Activated T-helper 1 cell treated with anti-CD3 and anti-CD28 coated beads, Interleukin-2, amount 50 U/mL, for 16 hours (primary cell): ENCODE measurements at regions not wholly inside any gene's neighbourhood (a gene's known extent, or its start where the extent isn't known, plus 50 kb on each side); places are given as distances from the start of the nearest gene placed in this dataset.
"Not testable (repeated sequence)": the region's sequence is repeated elsewhere in the genome, so short reads cannot be mapped to it uniquely, and the experiment has no call there.

Source experiments
- DNase-seq, 2 donors: peaks; one replicate each; pipeline ENCODE4 v3.0.0-alpha.2; 2020; ENCODE audit warnings: low read depth in 1 of 2, low spot score in 1 of 2

DNA sequence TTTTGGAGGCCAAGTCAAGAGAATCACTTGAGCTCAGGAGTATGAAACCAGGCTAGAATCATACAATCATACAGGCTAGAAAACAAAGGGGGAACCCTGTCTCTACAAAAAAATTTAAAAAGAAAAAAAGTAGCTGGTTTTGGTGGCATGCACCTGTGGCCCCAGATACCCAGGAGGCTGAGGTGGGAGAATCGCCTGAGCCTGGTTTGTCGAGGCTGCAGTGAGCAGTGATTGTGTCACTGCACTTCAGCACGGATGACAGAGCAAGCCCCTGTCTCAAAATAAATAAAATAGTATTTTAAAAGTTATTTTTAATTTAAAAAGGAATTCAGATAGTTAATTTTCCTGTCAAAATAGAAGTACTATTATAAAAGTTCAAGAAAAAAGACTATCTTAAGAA is 369.1 kb upstream of the SLITRK5 start:
- DNase-seq = no peak

DNA sequence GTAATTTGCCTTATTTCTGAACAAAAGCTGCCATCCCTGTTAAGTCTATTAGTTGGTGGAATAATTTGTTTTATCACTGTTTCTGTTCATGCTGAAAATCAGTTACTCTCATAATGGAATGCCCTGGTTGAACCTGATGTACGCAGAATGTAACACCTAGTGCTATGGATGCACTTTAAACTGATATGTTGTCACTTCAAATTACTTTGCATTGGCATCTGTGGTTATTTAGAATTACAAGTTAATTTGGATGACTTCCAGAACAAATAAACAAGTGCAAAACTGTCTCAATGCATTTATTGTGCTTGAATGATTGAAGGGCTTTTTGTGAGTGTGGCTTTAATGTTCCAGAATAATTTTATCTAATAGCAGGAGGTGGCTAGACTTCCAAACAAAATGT is 368.2 kb upstream of the SLITRK5 start:
- no peak for DNase-seq

DNA sequence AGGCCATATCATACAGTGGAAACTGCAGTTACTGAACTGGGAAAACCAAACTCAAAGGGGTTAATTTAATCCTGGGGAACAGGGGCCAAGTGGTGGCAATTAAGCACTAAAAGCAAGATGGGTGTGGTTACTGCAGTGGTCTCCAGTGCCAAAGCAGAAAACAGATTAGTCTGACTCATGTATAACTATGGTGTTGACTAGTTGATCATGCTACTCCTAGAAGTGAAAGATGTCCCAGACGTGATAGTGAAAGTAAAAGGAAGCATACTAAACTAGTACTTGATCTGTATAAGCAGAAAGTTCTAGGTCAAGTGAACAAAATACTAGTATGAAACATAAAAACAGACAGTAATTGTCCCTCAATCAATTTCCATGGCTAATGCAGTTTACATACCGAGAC is 360.0 kb upstream of the SLITRK5 start:
- no peak for DNase-seq

DNA sequence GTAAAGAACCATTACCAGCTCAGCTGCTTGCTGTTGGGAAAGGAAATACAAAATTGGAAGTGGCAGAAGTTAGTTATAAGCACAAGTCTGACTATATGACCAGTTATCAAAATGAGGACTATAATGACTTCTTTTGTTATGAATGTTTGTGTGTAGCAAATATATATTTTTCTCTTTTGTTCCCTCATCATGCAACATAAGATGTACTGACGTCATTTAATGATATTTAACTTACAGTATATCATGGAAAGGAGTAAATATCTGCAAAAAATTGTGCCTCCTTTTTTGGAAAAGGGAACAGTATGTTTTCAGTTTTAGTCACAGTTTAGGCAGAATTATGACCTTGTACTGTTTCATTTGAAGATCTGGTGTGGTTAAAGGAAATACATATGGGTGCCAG is 356.3 kb upstream of the SLITRK5 start:
- no peak for DNase-seq

- DNase-seq = no peak
Observed at GRCh38 chr13:87322386-87322785, 348.8 kb upstream of the SLITRK5 start.

- no peak for DNase-seq
Observed at GRCh38 chr13:87324558-87324957, 346.6 kb upstream of the SLITRK5 start.

DNA sequence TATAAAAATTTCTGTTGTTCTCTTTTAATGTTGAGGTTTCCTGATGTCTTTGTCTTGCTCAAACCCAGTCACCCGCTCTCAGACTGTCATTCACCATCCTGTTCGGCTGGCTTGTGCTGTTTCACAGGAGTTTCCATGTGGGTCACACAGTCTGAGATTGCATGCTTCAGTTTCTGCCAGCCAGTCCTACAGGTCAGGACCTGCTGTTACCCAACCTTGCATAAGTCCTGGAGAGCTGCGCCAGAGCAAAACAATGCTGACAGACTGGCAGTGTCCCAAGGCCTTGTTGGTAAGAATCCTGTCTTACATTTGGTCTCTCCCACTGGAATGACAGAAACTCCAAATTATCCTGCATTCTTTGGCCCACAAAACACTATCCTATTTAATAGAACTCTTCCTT is 340.0 kb upstream of the SLITRK5 start:
- no peak for DNase-seq

DNA sequence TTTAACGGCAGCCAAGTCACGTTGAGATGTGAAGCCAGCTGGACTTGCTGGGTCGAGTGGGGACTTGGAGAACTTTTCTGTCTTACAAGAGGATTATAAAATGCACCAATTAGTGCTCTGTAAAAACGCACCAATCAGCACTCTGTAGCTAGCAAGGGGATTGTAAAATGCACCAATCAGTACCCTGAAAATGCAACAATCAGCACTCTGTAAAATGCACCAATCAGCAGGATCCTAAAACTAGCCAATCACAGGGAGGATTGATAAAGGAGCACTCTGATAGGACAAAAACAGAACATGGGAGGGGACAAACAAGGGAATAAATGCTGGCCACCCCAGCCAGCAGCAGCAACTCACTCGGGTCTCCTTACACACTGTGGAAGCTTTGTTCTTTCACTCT is 337.6 kb upstream of the SLITRK5 start:
- DNase-seq = no peak

DNA sequence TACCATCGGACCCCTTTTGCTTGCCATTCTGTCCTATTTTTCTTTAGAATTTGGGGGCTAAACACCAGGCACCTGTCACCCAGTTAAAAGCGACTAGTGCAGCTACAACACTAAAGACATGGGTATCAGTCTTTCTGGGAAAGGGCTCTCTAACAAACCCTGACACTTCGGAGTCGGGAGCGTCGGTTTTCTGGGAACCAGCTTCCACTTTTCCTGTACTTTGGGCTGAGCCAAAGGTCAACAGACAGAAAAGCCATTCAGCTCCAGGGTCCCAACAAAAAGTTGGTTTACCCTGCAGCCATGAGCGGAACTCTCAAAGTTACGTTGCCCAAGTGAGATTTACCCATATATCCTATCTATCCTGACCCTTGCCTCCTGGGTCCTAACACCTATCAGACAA is 337.0 kb upstream of the SLITRK5 start:
- DNase-seq = no peak

- not testable (repeated sequence) for DNase-seq
Observed at GRCh38 chr13:87336346-87336889, 334.8 kb upstream of the SLITRK5 start.

DNA sequence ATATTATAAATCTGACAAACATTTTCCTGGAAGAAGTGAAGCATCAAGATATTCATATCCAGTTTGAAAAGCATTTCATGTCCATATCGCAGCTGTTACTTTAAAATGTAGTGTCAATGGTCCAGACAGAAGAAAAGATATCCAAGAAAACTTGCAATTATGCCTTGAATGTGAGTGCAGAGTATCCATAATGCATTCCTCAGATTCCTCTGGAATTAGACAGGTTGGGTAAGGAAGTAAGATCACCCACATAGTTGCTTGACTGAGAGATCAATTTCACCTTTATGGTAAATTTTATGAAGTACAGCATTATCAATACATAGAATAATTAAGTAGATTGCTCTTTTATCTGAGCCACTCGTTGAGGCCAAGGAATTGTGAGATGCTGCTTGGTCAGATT is 327.0 kb upstream of the SLITRK5 start:
- no peak for DNase-seq

- no peak for DNase-seq
Observed at GRCh38 chr13:87355451-87355850, 315.7 kb upstream of the SLITRK5 start.

DNA sequence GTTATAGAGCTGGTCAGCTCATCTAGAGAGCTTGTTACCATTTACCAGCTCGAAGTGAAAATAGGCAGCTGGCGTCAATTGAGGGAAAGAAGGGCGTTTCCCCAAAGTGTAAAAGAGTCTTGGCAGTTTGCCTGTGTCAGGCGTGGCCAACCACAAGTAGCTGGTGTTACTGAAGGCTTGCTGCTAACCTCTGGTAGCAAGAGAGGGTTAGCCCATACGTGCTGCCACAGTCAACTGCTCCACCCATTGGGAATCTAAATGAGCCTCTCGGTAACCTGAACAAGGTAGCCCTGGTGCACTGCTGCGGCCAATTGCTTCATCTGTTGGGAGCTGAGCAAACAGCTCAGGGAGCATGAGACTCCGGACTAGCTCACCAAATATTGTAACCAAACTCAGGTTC is 314.9 kb upstream of the SLITRK5 start:
- no peak for DNase-seq

DNA sequence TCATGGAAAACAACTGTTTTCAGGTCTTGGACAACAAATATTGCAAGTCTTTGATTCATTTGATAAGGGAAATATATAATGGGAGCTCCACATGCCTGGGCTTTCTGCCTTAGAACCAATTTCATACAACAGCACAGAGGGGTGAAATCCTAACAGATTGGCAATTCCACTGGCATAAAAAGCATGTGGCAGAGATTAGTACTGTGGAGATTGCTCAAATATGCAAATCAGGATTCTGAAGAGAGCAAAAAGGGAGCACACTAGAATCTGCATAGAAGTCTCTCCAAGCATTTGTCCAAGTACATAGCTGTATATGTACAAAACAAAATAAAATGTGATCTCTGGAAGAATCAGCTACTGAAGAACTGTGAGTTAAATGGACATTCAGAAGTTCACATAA is 312.9 kb upstream of the SLITRK5 start:
- DNase-seq = no peak

DNA sequence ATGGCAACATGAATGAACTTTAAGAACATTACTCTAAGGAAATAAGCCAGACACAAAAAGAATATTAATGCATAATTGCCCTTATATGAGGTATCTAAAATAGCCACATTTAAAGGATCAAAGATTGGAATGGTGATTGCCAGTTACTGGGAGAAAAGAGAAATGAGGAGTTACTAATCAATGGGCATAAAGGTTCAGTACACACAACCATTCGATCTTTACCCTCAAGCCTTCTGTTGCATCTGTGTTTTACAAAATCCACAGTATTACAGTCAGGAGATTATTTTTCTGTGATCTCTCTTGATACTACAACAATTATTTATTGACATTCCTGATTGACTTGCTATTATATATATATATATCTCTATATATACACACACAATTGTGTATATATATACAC is 310.0 kb upstream of the SLITRK5 start:
- no peak for DNase-seq

- DNase-seq = no peak
Observed at GRCh38 chr13:87368639-87369038, 302.5 kb upstream of the SLITRK5 start.

- DNase-seq = no peak
Observed at GRCh38 chr13:87376081-87376480, 295.1 kb upstream of the SLITRK5 start.

GRCh38 chr13:87384099-87384498 is 287.1 kb upstream of the SLITRK5 start:
- DNase-seq = no peak

GRCh38 chr13:87393358-87393757 is 277.8 kb upstream of the SLITRK5 start:
- no peak for DNase-seq

DNA sequence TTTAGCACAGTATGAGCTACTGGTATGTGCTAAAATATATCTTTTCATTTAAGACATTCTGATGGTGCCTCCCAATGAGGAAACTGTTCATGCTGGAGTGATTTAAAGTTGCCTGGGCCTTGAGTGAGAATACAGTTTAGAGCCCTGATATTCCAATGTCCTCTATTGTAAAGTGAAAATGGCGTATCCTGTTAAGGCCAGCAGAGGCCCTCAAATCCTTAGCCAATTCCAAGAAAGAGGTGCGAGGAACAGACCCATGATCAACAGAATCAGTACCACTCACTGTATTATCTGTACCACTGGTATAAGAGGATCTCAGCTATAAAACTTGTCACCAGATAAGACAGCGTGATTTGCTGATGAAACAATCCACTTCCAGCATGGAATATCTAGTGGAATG is 273.1 kb upstream of the SLITRK5 start:
- DNase-seq = no peak

DNA sequence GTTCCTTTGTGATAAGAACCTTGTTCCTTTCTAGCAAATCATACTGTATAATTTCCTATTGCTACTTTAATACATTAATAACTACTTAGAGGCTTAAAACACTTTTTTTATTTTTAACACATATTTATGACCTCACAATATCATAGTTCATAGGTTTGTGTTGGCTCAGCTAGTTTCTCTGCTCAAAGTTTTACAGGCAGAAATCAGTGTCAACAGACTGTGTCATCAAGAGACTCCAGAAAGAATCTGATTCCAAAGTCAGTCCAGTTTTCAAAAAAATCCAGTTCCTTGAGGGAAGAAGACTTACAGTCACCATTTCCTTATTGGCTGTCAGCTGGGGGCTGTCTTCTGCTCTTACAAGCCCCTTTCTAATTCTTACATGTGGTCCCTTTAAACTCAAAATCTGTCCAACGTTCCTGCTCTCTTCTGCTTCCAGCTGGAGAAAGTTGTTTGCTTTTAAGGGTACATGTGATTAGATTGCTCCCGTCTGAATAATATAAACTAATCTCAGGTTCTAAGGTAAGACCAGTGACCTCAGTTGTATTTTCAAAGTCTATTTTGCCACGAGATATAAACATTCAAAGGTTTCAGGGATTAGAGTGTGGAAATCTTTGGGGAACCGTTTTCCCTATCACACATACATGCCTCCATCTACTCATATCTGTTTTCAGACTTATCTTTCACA is 267.3 kb upstream of the SLITRK5 start:
- no peak for DNase-seq

GRCh38 chr13:87426742-87427141 is 244.4 kb upstream of the SLITRK5 start:
- no peak for DNase-seq

GRCh38 chr13:87444135-87444534 is 227.0 kb upstream of the SLITRK5 start:
- no peak for DNase-seq
